Thymus (tissue), 11 donors: ENCODE measurements at regions not wholly inside any gene's neighbourhood (a gene's known extent, or its start where the extent isn't known, plus 50 kb on each side); places are given as distances from the start of the nearest gene placed in this dataset.
"Not testable (repeated sequence)": the region's sequence is repeated elsewhere in the genome, so short reads cannot be mapped to it uniquely, and the experiment has no call there.

Experiments
- DNase-seq, 9 donors: peaks; one replicate each; pipeline ENCODE4 v3.0.0-alpha.2; 2013; ENCODE audit warnings: low spot score in 9 of 9, low read depth in 6 of 9, missing footprints in 1 of 9
- H3K27ac ChIP-seq, 2 donors: one replicate each; pipeline ENCODE4 v1.5.1; 2013; ENCODE audit warnings: control low read depth in 1 of 2, low read depth in 1 of 2, low read length in 1 of 2, mild to moderate bottlenecking in 1 of 2, moderate library complexity in 1 of 2
- H3K27me3 ChIP-seq, 2 donors: one replicate each; pipeline ENCODE4 v1.5.1; 2013; ENCODE audit warnings: low read length in 1 of 2; ENCODE audit not compliant: control insufficient read depth in 2 of 2, insufficient read depth in 1 of 2
- H3K36me3 ChIP-seq, 2 donors: one replicate each; pipeline ENCODE4 v1.5.1; 2013; ENCODE audit warnings: low read length in 1 of 2, mild to moderate bottlenecking in 1 of 2, moderate library complexity in 1 of 2; ENCODE audit not compliant: control insufficient read depth in 2 of 2, insufficient read depth in 2 of 2
- H3K4me1 ChIP-seq, 2 donors: one replicate each; pipeline ENCODE4 v1.5.1; 2013; ENCODE audit warnings: low read length in 2 of 2; ENCODE audit not compliant: control insufficient read depth in 2 of 2, insufficient read depth in 2 of 2
- H3K4me3 ChIP-seq, 2 donors: one replicate each; pipeline ENCODE4 v1.5.1; 2013; ENCODE audit warnings: low read length in 2 of 2, control low read depth in 1 of 2, mild to moderate bottlenecking in 1 of 2
- H3K9me3 ChIP-seq, 2 donors: one replicate each; pipeline ENCODE4 v1.5.1; 2013; ENCODE audit warnings: low read length in 1 of 2, mild to moderate bottlenecking in 1 of 2; ENCODE audit not compliant: control insufficient read depth in 2 of 2, insufficient read depth in 1 of 2
- WGBS: extraction: QIAGEN DNeasy Blood & Tissue Kit; methylation state at CpG from one replicate; pipeline ENCODE4 v1.1.7; 2013; 5-methylcytosine and 5-hydroxymethylcytosine counted together
- donor health status: healthy.

DNA sequence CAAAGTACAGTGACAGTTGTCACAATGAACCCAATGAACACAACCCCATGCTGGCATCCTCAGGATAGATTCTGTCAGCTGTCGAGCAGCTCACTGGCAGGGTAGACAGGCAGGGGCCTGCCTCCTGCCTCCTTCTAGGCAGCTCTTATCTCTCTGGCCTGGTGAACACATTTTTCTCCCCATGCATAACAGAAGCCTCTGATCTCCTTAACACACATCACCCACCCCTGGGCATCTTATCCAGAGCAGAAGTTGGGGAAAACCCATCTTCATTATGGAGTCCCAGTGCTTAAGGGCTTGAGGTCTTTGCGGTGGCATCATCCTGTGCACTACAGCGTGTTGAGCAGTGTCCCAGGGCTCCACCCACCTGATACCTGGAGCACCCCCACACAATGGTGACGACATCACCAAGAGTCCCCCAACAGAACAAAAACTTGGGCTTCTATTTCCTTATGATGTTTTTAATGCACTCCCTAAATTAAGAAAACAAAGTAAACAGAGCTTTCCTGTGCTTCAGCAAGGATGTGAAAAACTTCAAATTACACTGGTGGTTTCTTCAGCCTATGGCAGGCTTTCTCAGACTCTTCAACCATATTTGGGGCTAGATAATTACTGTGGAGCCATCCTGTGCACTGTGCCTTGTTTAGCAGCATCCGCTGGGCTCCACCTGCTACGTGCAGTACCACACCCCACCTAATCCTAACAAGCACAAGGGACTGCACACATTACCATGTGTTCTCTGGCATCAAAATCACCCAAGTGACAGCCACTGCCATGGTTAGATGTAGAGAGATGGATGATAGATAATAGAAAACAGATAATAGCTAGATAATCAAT lies 277.4 kb upstream of the USP9Y start:
- no peaks in the 10 kb centered on the region for H3K9me3 ChIP-seq
- no peaks in the 10 kb centered on the region for H3K36me3 ChIP-seq
- 92% methylated on average over 6 of the region's 6 CpGs for WGBS
- no peak overlapping the region for H3K4me3 ChIP-seq
- no peak for DNase-seq
- H3K4me1 ChIP-seq, result no peaks in the 10 kb centered on the region
- H3K27me3 ChIP-seq, result peaks cover 0 to 2% of the 10 kb centered on the region in 2 donors
- H3K27ac ChIP-seq, result no peak overlapping the region

DNA sequence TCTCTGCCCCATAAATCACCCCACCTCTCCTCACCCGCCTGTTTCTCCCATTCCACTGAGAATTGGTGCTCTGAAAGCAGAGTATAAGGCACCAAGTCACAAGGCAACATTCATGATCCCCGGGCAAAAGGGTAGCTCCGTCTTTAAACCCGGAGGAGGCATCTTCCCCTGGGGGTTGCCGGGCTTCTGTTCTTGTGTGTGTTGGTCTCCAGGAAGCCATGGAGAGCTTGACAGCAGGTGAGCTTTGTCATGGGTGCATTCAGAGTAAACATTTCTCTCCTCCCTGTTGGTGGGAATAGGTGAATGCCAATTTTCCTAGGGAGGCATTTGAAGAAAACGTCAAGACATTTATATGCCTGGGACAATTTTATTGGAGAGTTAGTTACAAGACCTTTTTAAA lies 275.5 kb upstream of the USP9Y start:
- Histone ChIP-seq H3K27ac (no peak overlapping the region), H3K4me1 (no peaks in the 10 kb centered on the region), H3K27me3 (peaks cover 0 to 2% of the 10 kb centered on the region in 2 donors), H3K9me3 (no peaks in the 10 kb centered on the region), H3K36me3 (no peaks in the 10 kb centered on the region), H3K4me3 (no peak overlapping the region)
- no peak for DNase-seq
- WGBS, result 90% methylated on average over 6 of the region's 6 CpGs

DNA sequence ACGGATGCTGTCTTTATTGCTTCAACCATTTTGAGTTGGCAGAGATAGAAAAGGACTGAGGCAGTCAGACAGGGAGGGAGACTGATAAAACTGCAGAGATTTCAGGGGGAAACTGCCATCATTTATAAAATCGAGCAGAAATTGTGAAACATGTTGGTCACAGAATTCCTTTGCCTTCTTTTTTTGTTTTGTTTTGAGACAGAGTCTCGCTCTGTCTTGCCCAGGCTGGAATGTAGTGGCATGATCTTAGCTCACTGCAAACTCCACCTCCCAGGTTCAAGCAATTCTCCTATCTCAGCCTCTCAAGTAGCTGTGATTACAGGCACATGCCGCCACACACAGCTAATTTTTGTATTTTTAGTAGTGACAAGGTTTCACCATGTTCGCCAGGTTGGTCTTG lies 273.7 kb upstream of the USP9Y start:
- no peak for DNase-seq
- H3K4me3 ChIP-seq, result no peak overlapping the region
- H3K36me3 ChIP-seq, result no peaks in the 10 kb centered on the region
- H3K27ac ChIP-seq, result no peak overlapping the region
- no peaks in the 10 kb centered on the region for H3K27me3 ChIP-seq
- WGBS, result 95% methylated on average over 5 of the region's 5 CpGs
- no peaks in the 10 kb centered on the region for H3K4me1 ChIP-seq
- no peaks in the 10 kb centered on the region for H3K9me3 ChIP-seq

DNA sequence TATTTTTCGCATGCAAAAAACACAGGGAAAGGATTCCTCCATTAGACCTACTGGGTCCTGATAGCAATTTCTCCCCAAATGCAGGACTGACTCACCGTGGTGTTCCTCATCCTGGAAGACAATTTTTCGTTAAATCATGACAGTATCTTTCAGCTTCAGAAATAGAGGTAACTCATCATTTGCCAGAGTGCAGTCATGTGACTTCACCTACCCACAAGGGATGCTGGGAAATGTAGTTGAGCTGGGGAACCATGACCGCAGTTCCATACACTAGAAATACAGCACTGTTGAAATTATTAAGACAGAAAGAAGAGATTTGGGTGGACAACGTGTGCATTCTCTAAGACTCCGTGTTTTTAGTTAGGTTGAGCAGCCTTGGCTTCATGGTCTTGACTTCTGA lies 269.5 kb upstream of the USP9Y start:
- H3K4me3 ChIP-seq, result no peak overlapping the region
- H3K36me3 ChIP-seq, result no peaks in the 10 kb centered on the region
- 76% methylated on average over 6 of the region's 6 CpGs for WGBS
- no peaks in the 10 kb centered on the region for H3K27me3 ChIP-seq
- no peak overlapping the region for H3K27ac ChIP-seq
- DNase-seq, result no peak
- H3K4me1 ChIP-seq, result no peaks in the 10 kb centered on the region
- no peaks in the 10 kb centered on the region for H3K9me3 ChIP-seq

DNA sequence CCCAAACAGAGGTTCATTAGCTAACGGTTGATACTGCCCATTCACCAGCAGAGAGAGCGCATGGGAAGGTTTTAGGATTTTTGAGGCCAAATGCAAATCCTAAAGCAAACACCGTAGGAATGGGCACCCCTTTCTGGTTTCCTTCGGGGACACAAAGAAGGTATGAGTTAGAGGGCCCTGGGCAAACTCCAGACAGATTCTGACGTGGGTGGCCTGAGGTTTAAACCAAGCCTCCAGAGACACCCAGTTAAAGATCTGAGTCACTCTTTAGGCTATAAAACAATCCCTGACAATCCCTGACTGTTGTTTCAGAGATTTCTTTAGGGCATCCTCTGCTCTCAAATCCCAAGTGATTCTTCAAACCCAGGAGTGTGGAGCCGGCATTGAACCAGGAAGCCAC lies 262.2 kb upstream of the USP9Y start:
- H3K36me3 ChIP-seq, H3K4me1 ChIP-seq, H3K27ac ChIP-seq, H3K9me3 ChIP-seq, DNase-seq, H3K27me3 ChIP-seq, H3K4me3 ChIP-seq: not testable (repeated sequence)
- WGBS, result 95% methylated on average over 3 of the region's 6 CpGs

DNA sequence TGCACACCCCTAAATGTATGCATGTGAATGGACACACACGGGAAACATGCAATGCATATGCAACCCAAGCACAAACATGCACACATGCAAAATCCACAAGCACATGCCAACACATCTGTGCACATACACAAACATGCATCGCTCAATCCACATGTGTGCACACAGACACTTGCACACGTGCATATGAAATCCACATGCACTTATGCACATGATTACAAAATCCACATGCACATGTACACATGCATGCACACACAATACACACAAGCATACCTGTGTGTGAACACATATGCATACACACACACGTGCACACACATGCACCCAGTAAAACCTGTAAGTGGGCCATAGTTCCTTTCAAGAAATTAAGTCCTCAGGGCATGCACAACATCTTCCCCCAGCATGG lies 256.8 kb upstream of the USP9Y start:
- whole genome bisulfite sequencing, result 93% methylated on average over 4 of the region's 4 CpGs
- Histone ChIP-seq H3K9me3 (no peaks in the 10 kb centered on the region), H3K27ac (no peak overlapping the region), H3K4me1 (no peaks in the 10 kb centered on the region), H3K36me3 (no peaks in the 10 kb centered on the region), H3K27me3 (no peaks in the 10 kb centered on the region), H3K4me3 (no peak overlapping the region)
- no peak for DNase-seq

DNA sequence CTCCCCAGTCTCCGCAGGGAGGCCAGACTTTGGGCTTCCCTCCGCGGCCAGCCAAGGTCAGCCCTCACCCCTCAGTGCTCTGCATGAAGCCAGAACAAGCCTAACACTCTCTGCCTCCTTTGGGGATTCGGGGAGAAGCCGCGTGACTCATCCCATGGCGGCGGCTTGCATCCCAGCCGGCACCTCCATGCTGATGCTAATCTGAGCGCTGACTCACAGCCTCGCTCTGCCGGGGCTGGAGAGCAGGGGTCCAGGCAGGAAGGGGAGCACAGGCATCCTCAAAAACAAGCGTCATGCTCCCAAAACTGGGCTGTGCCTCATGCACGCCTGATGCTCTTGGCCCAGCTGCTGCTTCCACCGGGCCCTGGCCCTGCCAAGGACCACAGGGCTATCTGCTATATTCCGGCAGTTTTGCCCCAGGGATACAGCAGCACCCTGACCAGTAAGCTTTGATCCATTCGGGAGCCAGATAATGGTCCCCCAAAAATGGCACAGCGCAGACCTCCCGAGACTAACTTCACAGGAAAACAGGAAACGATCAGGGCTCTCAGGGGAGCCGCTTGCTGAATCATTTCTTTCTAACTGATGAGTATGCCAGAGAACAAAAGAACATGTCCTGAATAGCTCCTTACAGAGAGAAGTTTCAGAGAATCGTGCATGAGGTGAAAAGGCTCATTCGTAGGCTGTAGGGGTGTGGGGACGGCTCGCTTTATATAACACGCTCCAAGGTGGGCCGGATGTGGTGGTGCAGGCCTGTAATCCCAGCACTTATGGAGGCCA lies 254.4 kb upstream of the USP9Y start:
- not testable (repeated sequence) for H3K4me1 ChIP-seq, DNase-seq, H3K36me3 ChIP-seq, H3K9me3 ChIP-seq, H3K27ac ChIP-seq, H3K27me3 ChIP-seq, H3K4me3 ChIP-seq
- WGBS, result 95% methylated on average over 26 of the region's 27 CpGs

DNA sequence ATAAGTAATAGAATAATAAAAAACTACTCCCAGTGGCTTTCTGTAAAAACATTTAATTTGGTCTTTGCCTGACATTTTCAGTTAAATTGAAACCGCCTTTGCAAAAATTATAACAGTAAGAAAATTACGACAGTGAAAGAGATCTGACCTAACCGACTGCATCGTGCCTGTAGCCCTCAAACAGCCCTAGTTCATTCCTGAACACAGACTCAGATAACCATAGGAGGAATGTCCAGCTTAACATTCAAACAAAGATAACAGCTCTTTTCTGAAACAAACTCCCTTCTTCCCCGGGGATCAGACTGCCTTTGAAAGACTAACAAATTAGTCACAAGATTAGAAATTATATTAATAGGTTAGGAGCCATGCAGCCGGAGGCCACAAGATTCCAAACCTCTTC lies 252.5 kb upstream of the USP9Y start:
- not testable (repeated sequence) for H3K4me1 ChIP-seq, H3K4me3 ChIP-seq, H3K9me3 ChIP-seq, H3K27me3 ChIP-seq, H3K27ac ChIP-seq, H3K36me3 ChIP-seq, DNase-seq
- 97% methylated on average over 5 of the region's 6 CpGs for WGBS

DNA sequence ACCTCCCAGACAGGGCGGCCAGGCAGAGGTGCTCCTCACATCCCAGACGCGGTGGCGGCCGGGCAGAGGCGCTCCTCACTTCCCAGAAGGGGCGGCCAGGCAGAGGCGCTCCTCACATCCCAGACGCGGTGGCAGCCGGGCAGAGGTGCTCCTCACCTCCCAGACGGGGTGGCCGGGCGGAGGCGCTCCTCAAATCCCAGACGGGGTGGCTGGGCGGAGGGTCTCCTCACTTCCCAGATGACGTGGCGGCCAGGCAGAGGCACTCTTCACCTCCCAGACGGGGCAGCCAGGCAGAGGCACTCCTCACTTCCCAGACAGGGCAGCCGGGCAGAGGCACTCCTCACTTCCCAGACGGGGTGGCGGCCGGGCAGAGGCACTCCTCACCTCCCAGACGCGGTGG lies 247.7 kb upstream of the USP9Y start:
- over 99% methylated on average over 26 of the region's 26 CpGs for WGBS

More for the DNA sequence above, 247.7 kb upstream of the USP9Y start:
- H3K4me1 ChIP-seq, H3K4me3 ChIP-seq, H3K36me3 ChIP-seq, H3K27ac ChIP-seq, H3K27me3 ChIP-seq, DNase-seq, H3K9me3 ChIP-seq: not testable (repeated sequence)
